NT2/D1 (cell line): ENCODE measurements at regions not wholly inside any gene's neighbourhood (a gene's known extent, or its start where the extent isn't known, plus 50 kb on each side); places are given as distances from the start of the nearest gene placed in this dataset.

Experiments used
- DNase-seq: peaks from one replicate; pipeline ENCODE4 v3.0.0-alpha.2; 2011; ENCODE audit warnings: low read depth, low spot score
- H3K27me3 ChIP-seq: 2 replicates; pipeline ENCODE4 v1.6.0; 2011; ENCODE audit warnings: mild to moderate bottlenecking; ENCODE audit not compliant: insufficient read length, insufficient read depth
- H3K36me3 ChIP-seq: 2 replicates; pipeline ENCODE4 v1.6.1; 2011; ENCODE audit warnings: mild to moderate bottlenecking, low read length, mixed read lengths; ENCODE audit not compliant: insufficient read depth, insufficient read length
- H3K4me1 ChIP-seq: 2 replicates; pipeline ENCODE4 v1.5.1; 2011; ENCODE audit not compliant: insufficient read depth, insufficient read length
- H3K4me3 ChIP-seq: 2 replicates; pipeline ENCODE4 v1.5.1; 2011; ENCODE audit warnings: low read depth; ENCODE audit not compliant: insufficient read length
- H3K9ac ChIP-seq: 2 replicates; pipeline ENCODE4 v1.6.0; 2011; ENCODE audit warnings: low read depth; ENCODE audit not compliant: insufficient read length
- H3K9me3 ChIP-seq: 2 replicates; pipeline ENCODE4 v1.5.1; 2011; ENCODE audit warnings: mild to moderate bottlenecking, low read length; ENCODE audit not compliant: insufficient read depth
- SUZ12 ChIP-seq: IDR thresholded peaks from 2 replicates; pipeline ENCODE4 v1.6.1; 2011; ENCODE audit not compliant: insufficient read length, insufficient read depth; ENCODE audit errors: extremely low read depth
- YY1 ChIP-seq: IDR thresholded peaks from 2 replicates; pipeline ENCODE4 v1.6.1; 2011; ENCODE audit not compliant: insufficient read length, insufficient read depth
- ZNF274 ChIP-seq: IDR thresholded peaks from 2 replicates; pipeline ENCODE4 v1.6.1; 2011; ENCODE audit warnings: mild to moderate bottlenecking, low read depth, low read length

DNA sequence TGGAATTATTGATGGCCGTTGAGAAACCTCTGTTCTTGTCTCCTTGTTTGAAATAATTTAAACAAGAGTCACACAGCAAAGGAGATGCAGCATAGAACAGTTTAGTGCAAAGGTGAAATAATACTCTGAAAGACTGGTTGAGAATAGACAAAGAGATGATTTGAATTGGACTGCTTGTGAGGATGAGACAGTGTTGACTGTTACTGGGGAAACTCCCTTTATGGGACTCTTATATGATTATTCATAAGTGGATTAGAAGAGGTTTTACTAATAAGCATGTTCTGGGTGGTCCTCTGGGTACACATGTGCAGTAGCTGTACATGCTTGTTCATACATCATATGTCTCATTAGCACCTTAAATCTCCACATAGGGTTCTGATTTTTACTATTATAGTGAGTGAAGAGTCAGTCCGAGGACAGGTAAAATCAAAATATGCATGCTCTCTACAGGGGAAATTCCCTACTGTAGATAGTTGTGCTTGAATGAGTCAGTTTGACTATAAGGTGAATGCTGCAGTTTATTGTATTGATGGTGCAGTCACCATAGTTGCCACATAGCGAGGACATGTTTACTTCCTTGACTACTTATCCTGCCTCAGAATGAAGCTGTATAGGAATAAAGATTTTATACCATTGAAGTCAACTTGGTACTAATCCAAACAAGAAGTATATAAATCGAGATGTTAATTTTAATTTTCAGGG is 498.7 kb downstream of the CNTN6 start:
- Histone ChIP-seq H3K9ac (no peak overlapping the region), H3K36me3 (no peaks in the 10 kb centered on the region), H3K4me1 (no peaks in the 10 kb centered on the region), H3K4me3 (no peak overlapping the region), H3K27me3 (no peaks in the 10 kb centered on the region), H3K9me3 (no peaks in the 10 kb centered on the region)
- no peak for DNase-seq
- TF ChIP-seq ZNF274 (no peak), SUZ12 (no peak)

DNA sequence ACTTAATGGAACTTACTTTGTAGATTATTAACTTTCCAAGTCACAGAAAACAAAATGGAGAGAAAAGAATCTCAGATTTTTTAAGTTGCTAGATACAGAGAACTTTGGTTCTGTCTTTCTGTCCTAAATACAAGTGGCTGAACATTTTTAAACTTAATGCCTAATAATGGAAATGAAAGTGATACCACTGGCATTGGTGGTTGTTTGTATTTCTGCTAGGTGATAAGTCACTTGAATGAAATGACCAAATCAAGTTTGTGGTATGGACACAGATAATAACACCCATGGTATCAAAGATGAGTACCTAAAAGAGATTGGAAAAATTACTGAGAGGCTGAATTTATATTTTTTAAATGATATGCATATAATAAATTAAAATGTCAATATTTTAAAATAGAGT is 502.1 kb downstream of the CNTN6 start:
- no peak overlapping the region for H3K4me3 ChIP-seq
- no peaks in the 10 kb centered on the region for H3K27me3 ChIP-seq
- no peak overlapping the region for H3K9ac ChIP-seq
- TF ChIP-seq SUZ12 (no peak), YY1 (no peak), ZNF274 (no peak)
- DNase-seq: no peak
- H3K36me3 ChIP-seq: no peaks in the 10 kb centered on the region
- H3K4me1 ChIP-seq: no peaks in the 10 kb centered on the region
- no peaks in the 10 kb centered on the region for H3K9me3 ChIP-seq

DNA sequence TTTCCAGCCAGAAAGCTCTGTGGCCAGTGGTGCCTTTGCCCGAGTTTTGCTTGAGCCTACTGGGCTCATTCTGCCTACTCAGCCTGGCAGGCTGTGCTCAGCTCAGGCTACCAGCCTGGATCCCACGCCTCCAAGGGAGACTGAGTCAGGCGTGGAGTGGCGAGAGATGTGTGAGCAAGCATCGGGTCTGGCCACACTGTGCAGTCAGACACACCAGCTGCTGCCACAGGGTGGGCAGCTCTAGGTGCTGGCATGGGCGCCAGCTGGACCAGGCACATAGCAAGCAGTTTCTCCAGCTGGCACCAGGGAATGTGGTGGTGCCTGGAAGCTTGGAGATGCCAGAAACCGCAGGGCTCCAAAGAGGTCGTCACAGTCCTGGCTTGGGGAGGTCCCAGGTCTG is 498.5 kb upstream of the CNTN4 start:
- Histone ChIP-seq H3K4me1 (no peaks in the 10 kb centered on the region), H3K4me3 (no peak overlapping the region), H3K9ac (no peak overlapping the region), H3K9me3 (no peaks in the 10 kb centered on the region; the same call in 1 of the 2 replicates), H3K36me3 (no peaks in the 10 kb centered on the region), H3K27me3 (no peaks in the 10 kb centered on the region)
- DNase-seq: no peak
- TF ChIP-seq YY1 (no peak), SUZ12 (no peak), ZNF274 (no peak)

DNA sequence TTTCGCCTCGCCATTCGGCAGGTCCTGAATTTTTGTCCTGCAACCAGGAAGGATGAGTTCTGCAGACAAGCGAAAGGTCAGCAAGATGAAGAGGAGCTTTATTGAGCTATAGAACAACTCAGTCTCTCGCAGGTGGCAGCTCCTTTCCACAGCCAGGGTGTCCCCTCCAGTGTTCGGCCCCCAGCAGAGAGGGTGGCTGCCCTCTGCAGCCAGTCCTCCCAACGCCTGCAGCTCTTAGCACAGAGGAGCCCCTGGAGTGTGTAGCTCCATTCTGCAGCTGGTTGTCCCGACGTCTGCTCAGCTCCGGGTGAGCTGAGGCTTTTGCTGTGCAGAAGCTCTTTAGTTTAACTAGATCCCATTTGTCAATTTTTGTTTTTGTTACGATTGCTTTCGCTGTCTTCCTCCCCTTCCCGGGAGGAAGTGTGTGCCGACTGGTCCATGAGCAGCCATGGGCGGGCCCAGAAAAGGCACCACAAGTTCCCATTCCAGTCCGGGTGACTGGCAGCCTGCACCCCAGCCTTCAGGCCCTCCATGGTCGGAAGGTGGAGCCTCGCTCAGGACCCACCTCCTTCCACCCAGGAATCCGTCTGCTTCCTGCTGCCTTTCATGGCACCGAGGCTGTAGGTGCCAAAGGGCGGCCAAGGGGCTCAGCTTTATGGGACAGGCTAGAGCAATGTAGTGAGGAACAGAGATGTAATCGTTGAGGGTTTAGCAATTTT is 497.8 kb upstream of the CNTN4 start:
- no peak for DNase-seq

DNA sequence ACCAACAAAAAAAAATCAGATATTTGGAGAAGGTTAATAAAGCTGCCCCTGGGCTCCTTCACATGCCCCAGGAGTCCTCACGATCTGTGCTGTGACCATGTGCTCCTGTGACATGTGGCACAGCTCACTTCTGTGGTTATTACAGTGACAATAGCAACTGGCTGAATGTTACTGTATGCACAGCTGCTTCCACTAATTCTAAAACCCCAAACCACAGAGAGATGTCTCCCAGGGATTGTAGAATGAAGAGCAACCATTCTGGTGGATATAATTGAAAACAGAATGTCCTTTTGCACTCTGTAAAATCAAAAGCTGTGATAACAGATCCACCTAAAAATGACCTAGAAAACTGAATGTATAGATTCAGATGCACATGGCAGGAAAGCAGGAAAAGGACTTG is 489.2 kb upstream of the CNTN4 start:
- H3K4me1 ChIP-seq: no peaks in the 10 kb centered on the region
- H3K9me3 ChIP-seq: no peaks in the 10 kb centered on the region
- TF ChIP-seq ZNF274: no peak
- TF ChIP-seq YY1: no peak
- no peak for TF ChIP-seq SUZ12
- H3K4me3 ChIP-seq: no peak overlapping the region
- no peak overlapping the region for H3K9ac ChIP-seq
- H3K36me3 ChIP-seq: no peaks in the 10 kb centered on the region
- DNase-seq: no peak
- H3K27me3 ChIP-seq: no peaks in the 10 kb centered on the region

More for the DNA sequence above, 497.8 kb upstream of the CNTN4 start:
- Histone ChIP-seq H3K9me3 (no peaks in the 10 kb centered on the region; the same call in 1 of the 2 replicates), H3K4me3 (no peak overlapping the region), H3K9ac (no peak overlapping the region), H3K27me3 (no peaks in the 10 kb centered on the region), H3K36me3 (no peaks in the 10 kb centered on the region), H3K4me1 (no peaks in the 10 kb centered on the region)
- TF ChIP-seq SUZ12: no peak
- TF ChIP-seq ZNF274: no peak
- TF ChIP-seq YY1: no peak

DNA sequence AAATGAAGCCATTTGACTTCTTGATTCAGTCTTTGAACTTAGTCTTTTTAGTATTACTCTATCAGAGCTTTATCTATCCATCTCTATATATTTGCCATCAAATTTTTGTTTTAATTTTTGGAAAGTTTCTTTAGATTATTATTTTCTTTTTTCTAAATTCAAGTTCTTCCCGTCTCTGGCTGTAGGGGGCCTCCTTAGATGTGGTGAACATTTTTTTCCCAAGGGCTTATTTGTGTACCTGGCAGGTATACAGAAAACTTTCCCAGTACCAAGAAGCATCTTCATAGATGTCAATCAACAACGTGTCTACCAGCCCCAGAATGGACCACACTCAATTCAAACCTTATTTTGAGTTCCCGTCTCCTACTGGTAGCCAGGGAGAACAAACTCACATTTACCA is 486.8 kb upstream of the CNTN4 start:
- Histone ChIP-seq H3K27me3 (no peaks in the 10 kb centered on the region), H3K36me3 (no peaks in the 10 kb centered on the region), H3K4me1 (no peaks in the 10 kb centered on the region), H3K9ac (no peak overlapping the region), H3K4me3 (no peak overlapping the region), H3K9me3 (no peaks in the 10 kb centered on the region)
- TF ChIP-seq ZNF274: no peak
- TF ChIP-seq SUZ12: no peak
- no peak for TF ChIP-seq YY1
- no peak for DNase-seq

DNA sequence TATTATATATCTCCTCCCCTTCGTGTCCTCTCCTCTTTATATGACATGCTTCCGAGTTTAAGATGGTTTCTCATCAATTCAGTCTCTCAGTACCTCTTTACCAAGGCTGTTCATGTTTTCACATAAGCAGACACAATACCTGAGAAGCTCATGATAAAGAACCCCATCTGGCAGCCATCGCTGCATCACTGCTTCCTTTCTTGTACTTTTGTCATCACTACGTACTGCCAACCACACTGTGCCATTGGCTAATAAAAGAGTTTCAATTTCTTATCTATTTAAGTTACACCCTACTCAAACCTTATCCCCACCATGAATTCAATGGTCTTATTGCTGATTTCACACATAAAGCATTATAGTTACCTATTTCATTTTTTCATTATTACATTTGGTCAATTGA is 484.7 kb upstream of the CNTN4 start:
- Histone ChIP-seq H3K4me3 (no peak overlapping the region), H3K9ac (no peak overlapping the region), H3K36me3 (no peaks in the 10 kb centered on the region), H3K4me1 (no peaks in the 10 kb centered on the region), H3K9me3 (no peaks in the 10 kb centered on the region), H3K27me3 (no peaks in the 10 kb centered on the region)
- TF ChIP-seq YY1 (no peak), SUZ12 (no peak), ZNF274 (no peak)
- DNase-seq: no peak
